ENCODE measurements at regions not wholly inside any gene's neighbourhood (a gene's known extent, or its start where the extent isn't known, plus 50 kb on each side); places are given as distances from the start of the nearest gene placed in this dataset.

- H3K4me2 ChIP-seq (ENCODE audit: control insufficient read depth, insufficient read depth), result no peak overlapping the region
Observed at GRCh38 chr12:126908765-126909142, 1358.2 kb upstream of the TMEM132C start.

More at GRCh38 chr12:126908765-126909142, 1358.2 kb upstream of the TMEM132C start:
- no TSS peak for BruUV-seq (replicated peaks)
- intact Hi-C loops (cut with micrococcal nuclease; ENCODE audit: unreplicated experiment) (no loop called here), in situ Hi-C loops (cut with MboI) (no loop called here)
- Histone ChIP-seq H4K20me1 (ENCODE audit: control insufficient read depth, insufficient read depth) (no peaks in the 10 kb centered on the region), H3K27ac (ENCODE audit: control insufficient read depth, insufficient read depth) (no peak overlapping the region), H3K27me3 (replicated peaks in 1 of 2; ENCODE audit: control insufficient read depth in 2 of 2, insufficient read depth in 2 of 2, low read length in 1 of 2) (no peaks in the 10 kb centered on the region), H3K36me3 (ENCODE audit: control insufficient read depth in 2 of 2, insufficient read depth in 2 of 2, low read length in 1 of 2) (no peaks in the 10 kb centered on the region), H3K9me3 (replicated peaks; ENCODE audit: control insufficient read depth, insufficient read depth, low read length) (no peaks in the 10 kb centered on the region), H3K4me3 (no peak overlapping the region), H2AFZ (ENCODE audit: control insufficient read depth, low read depth, low read length) (no peak overlapping the region), H3K9ac (ENCODE audit: control insufficient read depth, insufficient read depth, low read length) (no peak overlapping the region), H3K79me2 (ENCODE audit: control insufficient read depth, insufficient read depth, low read length) (no peaks in the 10 kb centered on the region), H3K4me1 (ENCODE audit: control insufficient read depth, insufficient read depth, low read length) (no peaks in the 10 kb centered on the region)
- RAD21 ChIA-PET (ENCODE audit: unreplicated experiment), result no interaction called here
- no peak for ATAC-seq
- FAIRE-seq, result no peak
- POLR2A ChIA-PET, result no interaction called here
- SMC1A ChIA-PET (ENCODE audit: uncharacterized antibody, unreplicated experiment), result no interaction called here
- 37% methylated on average over 3 of the region's 3 CpGs for WGBS (ENCODE audit: insufficient coverage, insufficient replicate concordance, low lambda C conversion rate, missing lambda C conversion rate)
- no peak for DNase-seq (ENCODE audit: low read depth, low spot score)
- CTCF ChIA-PET, result no interaction called here
- TF ChIP-seq RAD51 (IDR thresholded peaks at IDR 0.05) (no peak), BACH1 (IDR thresholded peaks at IDR 0.05; ENCODE audit: borderline replicate concordance) (no peak), HDAC2 (IDR thresholded peaks at IDR 0.05) (no peak), PAX8 (IDR thresholded peaks at IDR 0.05) (no peak), CREM (IDR thresholded peaks at IDR 0.05; ENCODE audit: low read depth) (no peak), SRF (IDR thresholded peaks at IDR 0.05; ENCODE audit: low read depth in 2 of 2, low read length in 2 of 2) (no peak), KDM1A (IDR thresholded peaks at IDR 0.05; ENCODE audit: borderline replicate concordance) (no peak), RBBP5 (conservative IDR thresholded peaks at IDR 0.05) (no peak), ZZZ3 (IDR thresholded peaks at IDR 0.05; ENCODE audit: control insufficient read depth, insufficient read length, low read depth) (no peak), RAD21 (IDR thresholded peaks at IDR 0.05; ENCODE audit: insufficient read depth, low read depth, low read length) (no peak), RCOR1 (conservative IDR thresholded peaks at IDR 0.05; ENCODE audit: low read depth, low read length) (no peak), BRCA1 (IDR thresholded peaks at IDR 0.05; ENCODE audit: low read depth, low read length) (no peak), FOXM1 (IDR thresholded peaks at IDR 0.05; ENCODE audit: low read depth, low read length) (no peak), MTA2 (IDR thresholded peaks at IDR 0.05; ENCODE audit: low read depth) (no peak), ZSCAN29 (IDR thresholded peaks at IDR 0.05) (no peak), MTA3 (IDR thresholded peaks at IDR 0.05; ENCODE audit: borderline replicate concordance, low read length) (no peak), NFYA (IDR thresholded peaks at IDR 0.05; ENCODE audit: borderline replicate concordance, low read depth, low read length) (no peak)
- TF ChIP-seq, protein P1, sequence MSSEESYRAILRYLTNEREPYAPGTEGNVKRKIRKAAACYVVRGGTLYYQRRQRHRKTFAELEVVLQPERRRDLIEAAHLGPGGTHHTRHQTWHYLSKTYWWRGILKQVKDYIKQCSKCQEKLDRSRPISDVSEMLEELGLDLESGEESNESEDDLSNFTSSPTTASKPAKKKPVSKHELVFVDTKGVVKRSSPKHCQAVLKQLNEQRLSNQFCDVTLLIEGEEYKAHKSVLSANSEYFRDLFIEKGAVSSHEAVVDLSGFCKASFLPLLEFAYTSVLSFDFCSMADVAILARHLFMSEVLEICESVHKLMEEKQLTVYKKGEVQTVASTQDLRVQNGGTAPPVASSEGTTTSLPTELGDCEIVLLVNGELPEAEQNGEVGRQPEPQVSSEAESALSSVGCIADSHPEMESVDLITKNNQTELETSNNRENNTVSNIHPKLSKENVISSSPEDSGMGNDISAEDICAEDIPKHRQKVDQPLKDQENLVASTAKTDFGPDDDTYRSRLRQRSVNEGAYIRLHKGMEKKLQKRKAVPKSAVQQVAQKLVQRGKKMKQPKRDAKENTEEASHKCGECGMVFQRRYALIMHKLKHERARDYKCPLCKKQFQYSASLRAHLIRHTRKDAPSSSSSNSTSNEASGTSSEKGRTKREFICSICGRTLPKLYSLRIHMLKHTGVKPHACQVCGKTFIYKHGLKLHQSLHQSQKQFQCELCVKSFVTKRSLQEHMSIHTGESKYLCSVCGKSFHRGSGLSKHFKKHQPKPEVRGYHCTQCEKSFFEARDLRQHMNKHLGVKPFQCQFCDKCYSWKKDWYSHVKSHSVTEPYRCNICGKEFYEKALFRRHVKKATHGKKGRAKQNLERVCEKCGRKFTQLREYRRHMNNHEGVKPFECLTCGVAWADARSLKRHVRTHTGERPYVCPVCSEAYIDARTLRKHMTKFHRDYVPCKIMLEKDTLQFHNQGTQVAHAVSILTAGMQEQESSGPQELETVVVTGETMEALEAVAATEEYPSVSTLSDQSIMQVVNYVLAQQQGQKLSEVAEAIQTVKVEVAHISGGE (CRISPR knock-in tag; IDR thresholded peaks at IDR 0.05), result no peak
- TF ChIP-seq, protein P2, sequence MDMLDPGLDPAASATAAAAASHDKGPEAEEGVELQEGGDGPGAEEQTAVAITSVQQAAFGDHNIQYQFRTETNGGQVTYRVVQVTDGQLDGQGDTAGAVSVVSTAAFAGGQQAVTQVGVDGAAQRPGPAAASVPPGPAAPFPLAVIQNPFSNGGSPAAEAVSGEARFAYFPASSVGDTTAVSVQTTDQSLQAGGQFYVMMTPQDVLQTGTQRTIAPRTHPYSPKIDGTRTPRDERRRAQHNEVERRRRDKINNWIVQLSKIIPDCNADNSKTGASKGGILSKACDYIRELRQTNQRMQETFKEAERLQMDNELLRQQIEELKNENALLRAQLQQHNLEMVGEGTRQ (IDR thresholded peaks at IDR 0.05; ENCODE audit: borderline replicate concordance, low read depth, low read length), result no peak
